ENCODE measurements at regions not wholly inside any gene's neighbourhood (a gene's known extent, or its start where the extent isn't known, plus 50 kb on each side); places are given as distances from the start of the nearest gene placed in this dataset.
A peak's percentile ranks its signal among the peaks of the same experiment; 100 is the strongest.
"Not testable (repeated sequence)": the region's sequence is repeated elsewhere in the genome, so short reads cannot be mapped to it uniquely, and the experiment has no call there.

DNA sequence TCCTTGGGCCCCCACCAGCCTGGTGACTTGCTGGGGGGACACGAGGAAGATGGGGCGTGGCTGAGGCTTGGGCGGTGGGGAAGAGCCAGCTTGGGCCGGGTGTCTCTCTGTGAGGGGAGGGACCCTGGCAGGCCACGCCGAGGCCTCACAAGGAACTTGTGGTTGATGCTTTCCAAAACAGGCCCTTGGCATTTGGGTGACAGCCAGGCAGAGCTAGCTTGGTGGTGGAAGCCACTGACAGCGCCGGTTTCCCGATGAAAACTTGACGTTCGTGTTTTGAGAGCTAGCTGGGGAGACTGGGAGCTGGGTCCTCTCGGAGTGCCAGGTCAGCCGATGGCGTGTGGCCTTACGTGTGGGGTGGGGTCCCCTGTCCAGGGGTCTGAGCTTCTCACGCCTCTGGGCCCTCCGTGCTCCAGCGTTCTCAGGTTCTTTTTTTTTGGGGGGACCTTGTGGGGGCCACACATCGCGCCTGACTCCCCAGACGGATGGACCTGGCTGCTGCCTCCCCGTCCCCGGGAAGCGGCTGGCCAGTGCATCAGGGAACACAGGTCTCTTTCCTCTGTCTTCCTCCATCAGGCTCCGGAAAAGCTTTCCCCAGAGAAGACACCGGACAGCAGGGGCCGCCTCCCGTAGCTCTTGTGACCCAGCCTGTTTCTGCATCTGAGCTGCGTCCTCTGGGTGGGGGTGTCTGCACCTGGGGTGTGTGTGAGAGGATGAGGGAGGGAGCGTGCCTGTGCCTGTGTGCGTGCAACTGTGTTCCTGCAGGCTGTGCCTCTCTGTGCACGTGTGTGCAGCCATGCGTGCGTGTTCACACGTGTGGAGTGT, 129.3 kb upstream of the LPCAT1 start:
- no peak for DNase-seq (ENCODE audit: low spot score)

DNA sequence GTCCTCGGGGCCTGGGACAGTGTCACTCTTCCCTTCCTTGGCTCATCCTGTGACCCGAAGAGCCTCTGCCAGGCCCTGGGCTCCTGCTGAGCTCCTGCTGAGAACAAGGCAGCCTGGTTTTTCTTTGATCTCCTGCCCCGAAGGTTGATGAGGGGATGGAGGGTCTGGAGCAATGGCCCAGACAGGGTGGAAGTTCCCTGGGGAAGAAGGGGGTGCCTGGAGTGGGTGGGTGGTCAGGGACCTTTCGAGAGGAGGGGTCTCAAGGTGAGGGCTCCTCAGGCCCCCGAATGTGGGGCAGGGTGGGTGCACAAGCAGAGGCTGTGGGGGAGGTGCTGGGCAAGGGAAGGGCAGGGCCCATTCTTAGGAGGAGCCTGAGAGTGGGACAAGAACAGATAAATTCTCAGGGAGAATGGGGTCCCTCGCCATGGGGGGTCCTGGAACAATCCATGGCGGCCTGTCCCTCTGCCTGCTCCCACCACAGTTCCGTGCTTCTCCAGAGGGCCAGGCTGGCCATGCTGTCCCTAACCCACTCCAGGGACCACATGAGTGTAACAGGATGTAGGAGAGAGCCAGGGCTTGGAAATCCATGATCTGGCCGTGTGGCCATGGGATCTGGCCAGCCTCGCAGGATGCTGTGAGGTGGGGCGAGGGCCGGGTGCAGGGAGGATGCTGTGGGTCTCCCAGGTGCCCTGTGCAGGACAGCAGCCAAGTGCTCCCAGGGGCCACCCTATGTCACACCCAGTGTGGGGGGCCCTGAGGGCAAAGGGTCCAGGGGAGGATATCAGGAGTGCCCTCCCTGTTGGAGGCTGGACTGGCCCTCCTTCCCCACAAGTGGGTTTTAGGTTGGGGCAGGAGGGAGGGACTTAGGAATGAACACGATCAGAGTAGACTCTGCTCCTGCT, 128.5 kb upstream of the LPCAT1 start:
- DNase-seq (ENCODE audit: low spot score): no peak

DNA sequence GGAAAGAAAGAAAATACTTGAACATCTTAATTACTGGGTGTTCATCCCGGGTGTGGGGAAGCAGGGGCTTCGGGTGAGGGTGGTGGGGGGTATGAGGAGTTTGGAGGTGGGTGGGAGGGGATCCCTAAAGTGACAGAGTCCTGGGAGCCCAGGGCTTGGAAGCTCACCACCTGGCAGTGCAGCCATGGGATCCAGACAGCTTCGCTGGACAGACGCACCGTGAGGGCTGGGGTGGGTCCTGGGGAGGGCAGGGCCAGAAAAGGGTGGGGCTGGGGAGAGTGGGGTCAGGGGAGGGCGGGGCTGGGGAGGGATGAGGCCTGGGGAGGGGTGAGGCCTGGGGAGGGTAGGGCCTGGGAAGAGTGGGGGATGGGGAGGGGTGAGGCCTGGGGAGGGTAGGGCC, 127.5 kb upstream of the LPCAT1 start:
- no peak for DNase-seq (ENCODE audit: low spot score)

DNA sequence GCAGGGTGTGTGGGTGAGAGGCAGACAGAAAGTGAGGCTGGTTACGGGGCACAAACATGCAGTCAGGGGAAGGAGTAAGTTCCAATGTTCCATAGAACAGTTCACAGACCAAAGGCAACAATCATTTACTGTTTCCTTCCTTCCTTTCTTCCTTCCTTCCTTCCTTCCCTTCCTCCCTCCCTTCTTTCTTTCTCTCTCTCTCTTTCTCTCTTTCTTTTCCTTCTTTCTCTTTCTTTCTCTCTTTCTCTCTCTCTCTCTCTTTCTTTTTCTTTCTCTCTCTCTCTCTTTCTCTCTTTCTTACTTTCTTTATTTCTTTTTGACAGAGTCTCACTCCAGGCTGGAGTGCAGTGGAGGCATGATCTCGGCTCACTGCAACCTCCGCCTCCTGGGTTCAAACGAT, 125.8 kb upstream of the LPCAT1 start:
- no peak for DNase-seq (ENCODE audit: low spot score)

DNA sequence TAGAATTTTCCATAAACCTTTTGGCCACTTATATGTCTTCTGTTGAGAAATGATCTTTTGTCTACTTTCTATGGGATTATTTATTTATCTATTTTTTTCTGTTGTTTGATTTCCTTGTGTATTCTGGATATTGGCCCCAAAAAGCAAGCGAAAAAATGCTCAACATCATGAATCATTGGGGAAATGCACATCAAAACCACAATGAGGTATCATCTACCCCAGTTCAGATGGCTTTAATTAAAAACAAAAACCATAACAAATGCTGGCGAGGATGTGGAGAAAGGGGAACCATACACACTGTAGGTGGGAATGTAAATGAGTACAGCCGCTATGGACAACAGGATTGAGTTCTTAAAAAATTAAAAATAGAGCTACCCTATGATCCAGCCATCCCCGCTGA, 125.0 kb upstream of the LPCAT1 start:
- no peak for DNase-seq (ENCODE audit: low spot score)

DNA sequence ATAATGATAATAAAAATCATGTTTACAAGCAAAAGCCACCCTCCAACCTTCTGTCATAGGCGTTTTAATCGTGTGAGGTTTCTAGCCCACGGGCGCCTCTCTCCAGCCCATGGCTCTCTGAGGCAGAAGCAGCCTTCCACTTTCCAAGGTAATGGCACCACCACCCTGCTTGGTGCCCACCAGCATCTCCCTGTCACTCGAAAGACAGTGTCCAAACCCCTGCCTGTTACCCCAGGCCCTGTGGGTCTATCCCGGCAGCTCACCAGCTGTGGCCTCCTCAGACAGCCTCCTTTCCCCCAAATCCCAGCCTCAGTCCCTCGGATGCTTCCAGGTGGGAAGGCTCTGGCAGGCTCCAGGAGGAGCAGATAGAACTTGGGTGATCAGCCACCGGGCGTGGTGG, 123.8 kb upstream of the LPCAT1 start:
- no peak for DNase-seq (ENCODE audit: low spot score)

DNA sequence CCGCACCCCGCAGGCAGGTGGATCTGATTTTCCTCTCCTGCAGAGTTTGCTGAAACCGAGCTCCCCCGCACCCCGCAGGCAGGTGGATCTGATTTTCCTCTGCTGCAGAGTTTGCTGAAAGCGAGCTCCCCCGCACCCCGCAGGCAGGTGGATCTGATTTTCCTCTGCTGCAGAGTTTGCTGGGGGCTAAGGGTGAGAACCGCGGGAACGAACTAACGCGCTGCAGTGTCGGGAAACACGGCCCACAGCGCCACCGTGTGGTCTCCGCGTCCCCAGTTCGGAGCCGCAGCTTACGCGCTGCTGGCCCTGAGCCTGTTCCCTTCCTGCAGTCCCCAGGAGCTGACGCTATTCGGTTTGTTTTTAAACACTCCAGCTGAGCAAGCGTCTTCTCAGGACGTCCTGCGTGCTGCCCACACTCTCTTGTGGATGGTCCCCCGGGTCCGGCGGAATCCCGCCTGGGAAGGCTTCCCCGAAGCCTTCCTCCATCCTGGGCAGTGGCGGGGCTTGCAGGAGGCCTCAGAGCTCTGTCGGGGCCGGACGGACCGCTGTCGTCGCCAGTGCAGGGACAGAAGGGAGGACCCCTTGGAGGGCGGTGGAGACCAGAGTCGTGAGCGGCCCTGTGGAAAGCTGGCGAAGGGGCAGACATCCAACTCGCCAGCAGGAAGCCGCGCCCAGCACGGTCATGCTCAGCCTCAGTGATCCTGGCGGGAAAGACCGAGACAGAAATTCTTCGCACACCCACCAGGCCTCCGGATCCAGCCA, 121.2 kb upstream of the LPCAT1 start:
- peak; percentile 70 for DNase-seq (ENCODE audit: low spot score)

DNA sequence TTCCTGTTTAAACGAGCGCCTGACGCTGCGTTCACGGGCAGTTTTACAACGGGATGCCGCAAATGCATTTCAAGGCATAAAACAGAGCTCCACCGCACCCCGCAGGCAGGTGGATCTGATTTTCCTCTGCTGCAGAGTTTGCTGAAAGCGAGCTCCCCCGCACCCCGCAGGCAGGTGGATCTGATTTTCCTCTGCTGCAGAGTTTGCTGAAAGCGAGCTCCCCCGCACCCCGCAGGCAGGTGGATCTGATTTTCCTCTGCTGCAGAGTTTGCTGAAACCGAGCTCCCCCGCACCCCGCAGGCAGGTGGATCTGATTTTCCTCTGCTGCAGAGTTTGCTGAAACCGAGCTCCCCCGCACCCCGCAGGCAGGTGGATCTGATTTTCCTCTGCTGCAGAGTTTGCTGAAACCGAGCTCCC, 120.6 kb upstream of the LPCAT1 start:
- not testable (repeated sequence) for DNase-seq (ENCODE audit: low spot score)

DNA sequence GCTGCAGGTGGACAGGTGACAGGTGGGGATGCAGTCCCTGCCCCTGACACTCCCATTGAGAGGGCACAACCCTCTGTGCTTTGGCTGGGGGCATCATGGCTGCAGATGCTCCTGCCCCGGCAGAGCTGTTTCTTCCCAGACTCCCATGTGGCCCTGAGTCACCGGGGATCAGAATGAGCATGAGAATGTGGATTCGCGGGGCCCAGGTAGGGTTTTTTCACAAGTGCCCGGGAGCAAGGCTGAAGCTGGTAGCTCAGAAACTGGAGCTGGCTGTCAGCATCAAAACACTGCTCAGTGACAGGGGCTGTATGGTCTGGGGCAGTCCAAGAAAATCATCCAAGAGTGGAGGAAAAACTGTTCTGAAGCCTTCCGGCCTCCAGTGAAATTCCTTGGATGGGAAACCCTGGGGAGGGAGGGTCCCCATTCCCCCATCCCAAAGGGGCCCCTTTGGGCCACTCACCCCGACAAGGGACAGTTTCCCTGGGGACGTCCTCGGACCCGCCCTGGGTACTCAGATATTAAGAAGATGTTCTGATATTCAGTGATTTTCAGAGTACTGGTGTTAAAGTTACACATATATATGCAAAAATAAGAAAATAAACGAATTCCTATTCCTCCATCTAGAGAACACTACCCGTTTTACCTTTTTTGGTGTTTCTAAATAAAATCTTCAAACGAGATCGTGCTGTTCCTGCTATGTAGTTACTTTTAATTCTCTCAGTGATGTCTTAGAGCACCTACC, 120.1 kb upstream of the LPCAT1 start:
- DNase-seq (ENCODE audit: low spot score): no peak

DNA sequence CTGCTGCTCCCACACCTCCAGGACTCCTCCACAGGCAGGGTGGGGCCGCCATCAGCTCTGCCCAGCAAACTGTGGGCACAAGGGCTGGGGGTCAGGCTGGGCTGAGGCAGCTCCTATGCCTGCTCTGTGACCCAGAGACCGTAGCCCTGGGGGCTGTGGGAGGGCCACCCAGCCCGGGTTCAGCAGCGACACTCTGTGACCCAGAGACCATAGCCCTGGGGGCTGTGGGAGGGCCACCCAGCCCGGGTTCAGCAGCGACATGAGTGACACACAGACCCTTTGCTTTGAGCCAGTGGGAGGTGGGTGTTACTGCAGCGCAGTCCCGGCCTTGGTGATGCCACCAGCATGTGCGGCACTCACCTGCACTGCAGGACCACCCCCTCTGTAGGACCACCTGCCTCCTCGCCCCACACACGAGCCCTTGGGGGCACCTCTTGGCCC, 118.9 kb upstream of the LPCAT1 start:
- no peak for DNase-seq (ENCODE audit: low spot score)

DNA sequence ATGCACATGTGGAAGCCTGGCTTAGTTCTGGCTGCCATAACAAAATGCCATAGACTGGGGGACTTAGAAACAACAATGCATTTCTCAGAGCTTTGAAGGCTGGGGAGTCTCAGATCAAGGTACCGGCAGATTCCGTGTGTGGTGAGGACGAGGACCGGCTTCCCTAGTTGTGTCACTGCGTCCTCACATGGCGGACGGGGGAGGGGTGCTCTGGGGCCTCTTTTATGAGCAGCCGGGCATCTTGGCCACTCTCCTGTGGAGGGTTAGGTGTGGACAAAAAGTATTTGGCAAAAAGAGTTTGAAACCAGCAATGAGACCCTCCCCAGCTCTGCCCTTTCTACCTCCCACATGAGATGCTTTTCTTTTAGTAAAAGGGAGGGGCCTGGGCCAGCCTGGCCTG, 118.5 kb upstream of the LPCAT1 start:
- no peak for DNase-seq (ENCODE audit: low spot score)

DNA sequence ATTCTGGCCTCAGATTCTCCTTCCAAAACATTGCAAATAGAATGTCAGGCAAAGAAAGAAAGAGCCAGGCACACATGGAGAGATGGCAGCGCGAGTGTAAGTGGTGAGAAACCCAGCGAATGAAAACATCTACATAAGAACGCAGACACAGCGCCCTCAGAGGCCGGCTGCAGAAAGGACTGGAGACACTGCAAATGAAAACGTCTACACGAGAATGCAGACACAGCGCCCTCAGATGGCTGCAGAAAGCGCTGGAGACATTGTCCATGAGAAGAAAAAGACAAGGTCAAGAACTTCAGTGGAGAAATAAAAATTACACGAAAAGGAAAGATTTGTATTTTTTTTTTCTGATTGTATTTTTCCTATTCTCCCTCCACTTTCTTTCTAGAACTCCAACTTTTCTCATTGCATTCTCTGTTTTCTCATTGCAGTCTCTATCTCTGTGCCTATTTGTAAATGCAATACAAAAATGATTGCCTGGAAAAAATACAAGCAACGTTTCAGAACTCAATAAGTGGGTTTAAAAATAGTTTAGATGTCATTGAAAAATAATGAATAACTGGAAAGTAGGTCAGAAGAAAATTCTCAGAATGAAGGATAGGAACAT, 117.9 kb upstream of the LPCAT1 start:
- DNase-seq (ENCODE audit: low spot score): peak; percentile 82

DNA sequence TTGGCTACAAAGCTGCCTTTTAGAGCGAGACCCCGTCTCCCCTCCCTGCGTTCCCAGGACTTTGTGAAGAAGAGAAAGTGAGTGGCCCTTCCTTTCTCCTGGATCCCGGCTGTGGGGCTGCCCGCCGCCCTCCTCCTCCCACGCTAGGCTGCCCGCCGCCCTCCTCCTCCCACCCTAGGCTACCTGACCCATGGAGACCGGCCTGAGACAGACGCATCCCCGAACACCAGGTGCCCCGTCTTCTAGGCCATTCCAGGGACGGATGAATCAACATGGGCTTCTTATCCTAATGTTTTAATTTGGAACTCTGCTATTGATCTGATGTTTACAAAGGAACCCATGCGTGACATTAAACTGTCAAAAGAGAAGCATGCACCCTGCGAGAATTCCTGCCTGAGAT, 117.3 kb upstream of the LPCAT1 start:
- DNase-seq (ENCODE audit: low spot score): no peak

DNA sequence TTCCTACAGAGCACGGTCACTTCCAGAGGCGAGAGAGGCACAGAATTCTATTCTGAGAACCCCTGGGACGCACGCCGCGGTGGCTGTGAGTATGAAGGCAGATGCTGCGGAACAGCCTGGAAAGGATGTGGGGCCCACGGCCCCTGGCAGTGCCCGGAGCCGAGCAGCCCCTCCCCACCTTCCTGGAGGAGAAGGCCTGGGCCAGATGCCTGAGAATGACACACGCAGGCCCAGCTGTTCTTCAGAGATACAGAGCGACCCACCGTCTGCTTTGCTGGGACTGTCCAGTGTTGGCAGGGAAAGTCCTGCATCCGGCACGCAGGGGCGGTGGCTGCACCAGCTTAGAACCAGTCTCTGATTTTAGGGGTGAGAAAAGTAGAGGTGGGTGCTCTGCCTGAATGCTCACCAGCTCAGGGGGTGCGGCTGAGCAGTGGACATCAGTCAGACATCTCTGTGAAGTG, 116.7 kb upstream of the LPCAT1 start:
- DNase-seq (ENCODE audit: low spot score): no peak

DNA sequence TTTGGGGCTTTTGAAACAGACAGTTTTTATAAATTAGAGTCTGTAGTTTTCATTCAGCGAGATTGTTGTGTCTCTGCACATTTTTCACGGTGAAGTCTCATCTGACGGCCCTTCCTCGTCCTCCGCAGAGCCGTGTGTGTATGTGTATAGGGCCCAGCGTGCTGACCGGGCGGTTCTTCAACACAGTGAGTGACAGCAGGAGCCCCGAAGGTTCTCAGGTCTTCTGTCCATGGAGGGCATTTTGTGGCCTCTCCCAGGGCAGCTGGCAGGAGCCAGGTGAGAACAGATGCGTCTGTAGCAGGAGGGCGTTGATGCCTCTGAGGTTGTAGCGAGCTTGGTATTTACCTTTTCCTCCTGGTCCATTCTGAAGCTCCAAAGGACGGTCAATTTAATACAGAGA, 116.0 kb upstream of the LPCAT1 start:
- DNase-seq (ENCODE audit: low spot score): no peak

DNA sequence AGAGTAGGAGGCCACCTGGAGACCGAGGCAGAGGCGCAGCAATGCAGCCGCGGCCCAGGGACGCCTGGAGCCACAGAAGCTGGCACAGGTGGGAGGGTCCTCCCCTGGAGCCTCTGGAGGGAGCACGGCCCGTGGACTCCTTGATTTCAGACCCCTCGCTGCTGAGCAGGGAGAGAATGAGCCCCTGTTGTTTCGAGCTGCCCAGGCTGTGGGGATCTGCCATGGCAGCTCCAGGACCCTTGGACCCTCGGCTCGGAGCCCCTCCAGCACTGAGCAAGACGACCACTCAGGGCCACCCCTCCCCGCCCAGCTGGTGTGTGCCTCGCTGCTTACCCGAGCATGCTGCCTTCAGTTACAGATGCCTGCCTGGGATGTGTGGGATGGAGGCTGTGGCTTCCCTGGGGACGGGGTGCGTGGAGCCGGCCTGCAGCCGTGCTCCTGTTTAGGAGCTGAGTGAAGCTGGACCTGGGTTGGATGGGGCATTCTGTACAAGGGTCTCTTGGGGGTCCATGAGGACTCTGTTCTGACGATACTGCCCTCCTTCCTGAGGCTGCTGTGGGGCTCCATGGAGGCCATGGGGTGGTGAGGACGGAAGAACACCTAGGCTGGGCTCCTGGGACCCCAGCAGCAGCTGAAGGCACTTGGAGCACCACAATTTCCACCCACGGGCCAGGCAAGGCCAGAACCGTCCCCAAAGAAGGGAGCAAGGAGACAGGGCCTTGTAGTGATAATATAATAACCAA, 115.1 kb upstream of the LPCAT1 start:
- DNase-seq (ENCODE audit: low spot score): no peak

DNA sequence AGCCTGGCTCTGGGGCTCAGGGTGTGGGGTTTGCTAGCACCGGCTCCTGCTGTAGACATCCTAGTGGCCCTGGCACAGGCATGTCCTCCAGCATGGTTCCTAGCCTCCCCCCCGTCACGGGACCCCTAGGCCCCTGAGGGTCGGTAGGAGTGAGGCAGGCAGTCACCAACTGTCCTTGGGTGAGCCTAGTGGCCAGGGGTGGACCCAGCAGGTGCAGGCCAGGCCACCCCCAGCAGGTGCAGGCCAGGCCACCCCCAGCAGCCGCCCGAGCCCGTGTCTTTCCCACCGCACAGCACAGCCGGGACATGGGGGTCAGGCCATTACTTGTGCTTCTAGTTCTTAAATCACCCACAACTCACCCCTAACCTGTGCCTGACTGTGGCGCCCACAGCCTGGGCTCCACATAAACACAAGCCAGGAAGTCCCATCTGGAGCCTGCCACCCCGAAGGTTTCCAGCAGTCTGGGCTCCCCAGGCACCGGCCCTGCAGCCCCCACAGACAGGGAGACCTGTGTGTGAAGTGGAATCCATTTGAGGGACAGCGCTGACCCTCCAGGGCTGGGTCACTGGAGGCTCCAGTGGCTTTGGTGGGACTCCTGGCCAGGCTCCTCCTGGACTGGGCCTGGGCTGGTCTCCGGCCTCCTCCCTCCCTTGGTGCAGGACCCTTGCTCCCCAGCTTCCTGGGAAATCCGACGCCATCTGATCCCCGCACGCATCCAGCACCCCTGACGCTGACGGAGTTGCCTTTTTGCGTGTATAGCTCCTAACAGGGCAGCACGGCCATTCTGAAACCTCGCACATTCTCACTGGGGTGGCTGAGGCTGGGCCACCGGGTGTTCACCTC, 114.1 kb upstream of the LPCAT1 start:
- no peak for DNase-seq (ENCODE audit: low spot score)

DNA sequence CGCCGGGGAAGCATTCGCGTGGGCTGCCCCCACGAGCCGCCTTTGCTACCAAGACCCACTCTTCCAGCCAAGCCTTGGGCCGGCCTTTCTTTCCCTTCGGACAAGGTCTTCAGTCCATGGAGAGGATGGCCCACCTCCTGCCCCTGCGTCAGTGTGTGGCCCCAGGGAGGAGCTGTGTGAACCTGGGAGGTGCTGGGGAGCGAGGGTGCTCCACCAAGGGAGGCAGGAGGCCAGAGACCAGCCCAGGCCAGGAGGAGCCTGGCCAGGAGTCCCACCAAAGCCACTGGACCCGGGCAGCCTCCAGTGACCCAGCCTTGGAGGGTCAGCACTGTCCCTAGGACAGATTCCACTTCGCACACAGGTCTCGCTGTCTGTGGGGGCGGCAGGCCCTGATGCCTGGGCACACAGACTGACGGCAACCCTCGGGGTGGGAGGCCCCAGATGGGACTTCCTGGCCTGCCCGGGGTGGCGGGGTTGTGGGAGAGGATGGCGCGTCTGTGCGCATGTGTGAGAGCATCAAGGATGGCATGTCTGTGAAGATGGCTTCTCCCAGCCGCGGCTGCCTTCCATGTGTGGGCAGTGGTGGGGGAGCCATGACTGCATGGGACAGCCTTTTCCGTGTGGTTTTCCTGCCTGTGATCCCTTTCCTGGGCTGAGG, 113.3 kb upstream of the LPCAT1 start:
- no peak for DNase-seq (ENCODE audit: low spot score)

DNA sequence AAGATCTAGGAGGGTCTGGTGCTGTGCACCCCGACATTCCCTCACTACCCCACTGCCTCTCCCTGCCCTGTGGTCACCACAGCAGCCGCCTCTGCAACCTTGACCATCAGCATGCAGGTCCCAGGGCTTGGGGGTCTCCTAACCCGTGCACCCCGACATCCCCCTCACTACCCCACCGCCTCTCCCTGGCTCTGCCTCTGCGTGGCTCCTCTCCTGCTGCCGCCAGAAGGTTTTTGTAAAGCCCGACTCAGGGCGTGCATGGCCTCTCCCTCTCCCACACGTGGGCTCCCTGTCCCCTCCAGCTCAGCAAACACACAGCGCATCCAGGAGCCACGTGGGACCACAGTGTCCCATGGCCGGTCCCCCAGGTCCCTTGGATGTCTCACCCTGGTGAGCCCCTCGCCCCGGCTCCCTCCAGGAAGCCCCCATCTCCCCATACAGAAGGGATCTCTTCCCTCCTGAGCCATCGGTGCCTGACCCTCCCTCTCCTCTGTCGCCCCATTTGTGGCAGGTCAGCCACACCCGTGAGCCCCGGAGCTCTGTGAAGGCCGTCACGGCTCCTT, 112.5 kb upstream of the LPCAT1 start:
- not testable (repeated sequence) for DNase-seq (ENCODE audit: low spot score)

All from CD4-positive, alpha-beta T cell treated with Interleukin-15 for 4 hours (primary cell).